Erythroblast (primary cell): ENCODE measurements at regions not wholly inside any gene's neighbourhood (a gene's known extent, or its start where the extent isn't known, plus 50 kb on each side); places are given as distances from the start of the nearest gene placed in this dataset.
A peak's percentile ranks its signal among the peaks of the same experiment; 100 is the strongest.

Source experiments
- DNase-seq, 2 experiments: peaks; one replicate each; lab custom pipeline; 2025; lab: John Stamatoyannopoulos, UW
- GATA1 ChIP-seq: IDR thresholded peaks from 2 replicates; pipeline ENCODE4 v1.6.1; 2011; ENCODE audit warnings: low read depth, mild to moderate bottlenecking, control low read depth, low read length, moderate library complexity
- POLR2A ChIP-seq: IDR thresholded peaks from 2 replicates; pipeline ENCODE4 v1.6.1; 2011; ENCODE audit warnings: mild to moderate bottlenecking, low read length

- TF ChIP-seq POLR2A, result no peak
- TF ChIP-seq GATA1, result no peak
- DNase-seq, result no peak
Measured at GRCh38 chr7:94270772-94271171, 123.9 kb upstream of the COL1A2 start.

GRCh38 chr7:94272821-94273583 lies 121.7 kb upstream of the COL1A2 start:
- TF ChIP-seq GATA1, result no peak
- no peak for TF ChIP-seq POLR2A
- DNase-seq, result no peak

GRCh38 chr7:94274828-94275227 lies 119.9 kb upstream of the COL1A2 start:
- no peak for TF ChIP-seq GATA1
- DNase-seq, result no peak

GRCh38 chr7:94276027-94276426 lies 118.7 kb upstream of the COL1A2 start:
- no peak for DNase-seq
- TF ChIP-seq POLR2A, result no peak
- TF ChIP-seq GATA1, result no peak

GRCh38 chr7:94276795-94277194 lies 117.9 kb upstream of the COL1A2 start:
- no peak for TF ChIP-seq GATA1
- no peak for TF ChIP-seq POLR2A

GRCh38 chr7:94277236-94277635 lies 117.5 kb upstream of the COL1A2 start:
- DNase-seq, result no peak
- TF ChIP-seq POLR2A, result no peak
- no peak for TF ChIP-seq GATA1

More at GRCh38 chr7:94276795-94277194, 117.9 kb upstream of the COL1A2 start:
- DNase-seq, result peak in 1 of 2 experiments; percentile 2

GRCh38 chr7:94280851-94281250 lies 113.8 kb upstream of the COL1A2 start:
- TF ChIP-seq GATA1 (no peak), POLR2A (no peak)
- DNase-seq, result no peak

- TF ChIP-seq POLR2A (no peak), GATA1 (no peak)
- DNase-seq, result no peak
Measured at GRCh38 chr7:94284104-94284503, 110.6 kb upstream of the COL1A2 start.

GRCh38 chr7:94286111-94286510 lies 108.6 kb upstream of the COL1A2 start:
- TF ChIP-seq POLR2A (no peak), GATA1 (no peak)
- DNase-seq, result no peak

- DNase-seq, result no peak
- TF ChIP-seq GATA1 (no peak), POLR2A (no peak)
Measured at GRCh38 chr7:94288096-94288495, 106.6 kb upstream of the COL1A2 start.

- peak in 1 of 2 experiments; percentile 0 for DNase-seq
- TF ChIP-seq GATA1, result no peak
- no peak for TF ChIP-seq POLR2A
Measured at GRCh38 chr7:94289071-94289470, 105.6 kb upstream of the COL1A2 start.

GRCh38 chr7:94294471-94295131 lies 100.1 kb upstream of the COL1A2 start:
- DNase-seq, result no peak
- no peak for TF ChIP-seq POLR2A
- TF ChIP-seq GATA1, result no peak

- DNase-seq, result no peak
- TF ChIP-seq GATA1 (no peak), POLR2A (no peak)
Measured at GRCh38 chr7:94295850-94296249, 98.8 kb upstream of the COL1A2 start.

GRCh38 chr7:94296881-94297280 lies 97.8 kb upstream of the COL1A2 start:
- TF ChIP-seq GATA1 (no peak), POLR2A (no peak)
- DNase-seq, result no peak
